Endodermal cell (in vitro differentiated cells): ENCODE measurements at regions not wholly inside any gene's neighbourhood (a gene's known extent, or its start where the extent isn't known, plus 50 kb on each side); places are given as distances from the start of the nearest gene placed in this dataset.

Experiments
- DNase-seq: peaks from one replicate; pipeline ENCODE4 v3.0.0-alpha.2; 2017
- H3K27ac ChIP-seq: 2 replicates; pipeline ENCODE4 v1.5.1; 2013; ENCODE audit warnings: mild to moderate bottlenecking, low read depth, low read length, moderate library complexity
- H3K27me3 ChIP-seq: 2 replicates; pipeline ENCODE4 v1.6.1; 2013; ENCODE audit warnings: mild to moderate bottlenecking, low read length, moderate library complexity; ENCODE audit not compliant: insufficient read depth, control insufficient read depth, poor library complexity, severe bottlenecking
- H3K36me3 ChIP-seq: 2 replicates; pipeline ENCODE4 v1.7.0; 2013; ENCODE audit warnings: mild to moderate bottlenecking, low read length, moderate library complexity; ENCODE audit not compliant: control insufficient read depth, insufficient read depth
- H3K4me1 ChIP-seq: one replicate; pipeline ENCODE4 v1.7.0; 2013; ENCODE audit warnings: low read length; ENCODE audit not compliant: control insufficient read depth, insufficient read depth
- H3K4me3 ChIP-seq: 2 replicates; pipeline ENCODE4 v1.5.1; 2013; ENCODE audit warnings: mild to moderate bottlenecking, low read length, moderate library complexity
- H3K9ac ChIP-seq: 2 replicates; pipeline ENCODE4 v1.6.1; 2013; ENCODE audit warnings: mild to moderate bottlenecking, low read length, moderate library complexity; ENCODE audit not compliant: poor library complexity, severe bottlenecking; ENCODE audit errors: extremely low read depth
- H3K9me3 ChIP-seq: 2 replicates; pipeline ENCODE4 v1.6.1; 2013; ENCODE audit warnings: mild to moderate bottlenecking, low read length, moderate library complexity; ENCODE audit not compliant: control insufficient read depth
- H3K27ac Mint-ChIP-seq: 2 replicates; pipeline ENCODE4 v1.8.0; 2020; ENCODE audit warnings: mixed read lengths
- H3K27me3 Mint-ChIP-seq: 2 replicates; pipeline ENCODE4 v1.8.0; 2021; ENCODE audit warnings: mild to moderate bottlenecking, mixed read lengths; ENCODE audit not compliant: insufficient read depth
- H3K36me3 Mint-ChIP-seq: 2 replicates; pipeline ENCODE4 v1.8.0; 2020; ENCODE audit warnings: low read depth, mixed read lengths
- H3K4me1 Mint-ChIP-seq: 2 replicates; pipeline ENCODE4 v1.8.0; 2020; ENCODE audit warnings: mixed read lengths
- H3K4me3 Mint-ChIP-seq: 2 replicates; pipeline ENCODE4 v1.8.0; 2020; ENCODE audit warnings: mild to moderate bottlenecking, moderate library complexity, mixed read lengths
- H3K9me3 Mint-ChIP-seq: 2 replicates; pipeline ENCODE4 v1.8.0; 2020; ENCODE audit warnings: mild to moderate bottlenecking, mixed read lengths
- CTCF ChIP-seq: fragments of 200-600 bp; sonication (generic); conservative IDR thresholded peaks from 2 replicates; pipeline ENCODE4 v1.5.0; 2021; ENCODE audit warnings: antibody characterized with exemption, mild to moderate bottlenecking
- WGBS, 2 experiments: methylation state at CpG; one replicate each; pipeline versions ENCODE4 v1.1.5 to v1.1.7; 2013; ENCODE audit warnings: missing lambda C conversion rate in 2 of 2, mixed read lengths in 1 of 2; ENCODE audit not compliant: insufficient coverage in 1 of 2, insufficient read length in 1 of 2; 5-methylcytosine and 5-hydroxymethylcytosine counted together

- no peak overlapping the region for H3K4me3 Mint-ChIP-seq
- TF ChIP-seq CTCF, result no peak
Measured at GRCh38 chr1:163844459-163844858, 522.7 kb downstream of the NUF2 start.

GRCh38 chr1:163845279-163845678 is 523.5 kb downstream of the NUF2 start:
- Mint-ChIP-seq H3K27me3 (no peaks in the 10 kb centered on the region), H3K36me3 (no peaks in the 10 kb centered on the region), H3K4me1 (no peaks in the 10 kb centered on the region), H3K4me3 (no peak overlapping the region), H3K27ac (no peak overlapping the region), H3K9me3 (peaks cover 4% of the 10 kb centered on the region)
- Histone ChIP-seq H3K36me3 (no peaks in the 10 kb centered on the region), H3K4me1 (no peaks in the 10 kb centered on the region), H3K27ac (no peak overlapping the region), H3K9ac (no peak overlapping the region), H3K9me3 (no peaks in the 10 kb centered on the region), H3K27me3 (no peaks in the 10 kb centered on the region), H3K4me3 (no peak overlapping the region)
- WGBS, 2 experiments, result 90 to 92% methylated on average over 1 to 3 of the region's 3 CpGs
- DNase-seq, result no peak
- TF ChIP-seq CTCF, result no peak

More at GRCh38 chr1:163844459-163844858, 522.7 kb downstream of the NUF2 start:
- Histone ChIP-seq H3K4me1 (no peaks in the 10 kb centered on the region), H3K9me3 (no peaks in the 10 kb centered on the region), H3K9ac (no peak overlapping the region), H3K27me3 (no peaks in the 10 kb centered on the region), H3K36me3 (no peaks in the 10 kb centered on the region), H3K4me3 (no peak overlapping the region), H3K27ac (no peak overlapping the region)
- no peak for DNase-seq
- Mint-ChIP-seq H3K36me3 (no peaks in the 10 kb centered on the region), H3K9me3 (peaks cover 3% of the 10 kb centered on the region), H3K27ac (no peak overlapping the region), H3K27me3 (no peaks in the 10 kb centered on the region), H3K4me1 (no peaks in the 10 kb centered on the region)
- 97% methylated on average over 1 of the region's 1 CpG; no CpG with 5 or more reads in 1 of the 2 experiments for WGBS, 2 experiments

- no peaks in the 10 kb centered on the region for H3K4me1 Mint-ChIP-seq
- no peak overlapping the region for H3K4me3 Mint-ChIP-seq
- WGBS, 2 experiments, result 85 to 92% methylated on average over 5 to 6 of the region's 6 CpGs
- Histone ChIP-seq H3K27ac (no peak overlapping the region), H3K9me3 (peaks cover 4% of the 10 kb centered on the region), H3K4me3 (no peak overlapping the region), H3K27me3 (no peaks in the 10 kb centered on the region), H3K4me1 (no peaks in the 10 kb centered on the region), H3K36me3 (no peaks in the 10 kb centered on the region), H3K9ac (no peak overlapping the region)
- TF ChIP-seq CTCF, result no peak
- no peaks in the 10 kb centered on the region for H3K27me3 Mint-ChIP-seq
- DNase-seq, result no peak
- H3K9me3 Mint-ChIP-seq, result peaks cover 3% of the 10 kb centered on the region
- H3K36me3 Mint-ChIP-seq, result no peaks in the 10 kb centered on the region
- no peak overlapping the region for H3K27ac Mint-ChIP-seq
Measured at GRCh38 chr1:163863731-163864130, 542.0 kb downstream of the NUF2 start.
